ENCODE measurements at regions not wholly inside any gene's neighbourhood (a gene's known extent, or its start where the extent isn't known, plus 50 kb on each side); places are given as distances from the start of the nearest gene placed in this dataset.

GRCh38 chrX:145178268-145178667 is 69.0 kb upstream of the SPANXN1 start:
- peak; percentile 7 for DNase-seq

GRCh38 chrX:145190801-145191389 is 56.4 kb upstream of the SPANXN1 start:
- peak; percentile 17 for DNase-seq
